ENCODE measurements at regions not wholly inside any gene's neighbourhood (a gene's known extent, or its start where the extent isn't known, plus 50 kb on each side); places are given as distances from the start of the nearest gene placed in this dataset.
"Not testable (repeated sequence)": the region's sequence is repeated elsewhere in the genome, so short reads cannot be mapped to it uniquely, and the experiment has no call there.

- DNase-seq (ENCODE audit: low read depth in 2 of 2): no peak
Measured at GRCh38 chr14:53668897-53669296, 287.7 kb downstream of the BMP4 start.

- DNase-seq (ENCODE audit: low read depth in 2 of 2): no peak
Measured at GRCh38 chr14:53663709-53664108, 292.9 kb downstream of the BMP4 start.

GRCh38 chr14:53655080-53655785, 301.4 kb downstream of the BMP4 start:
- no peak for DNase-seq (ENCODE audit: low read depth in 2 of 2)

- no peak for DNase-seq (ENCODE audit: low read depth in 2 of 2)
Measured at GRCh38 chr14:53652068-53652467, 304.6 kb downstream of the BMP4 start.

GRCh38 chr14:53651096-53651740, 305.4 kb downstream of the BMP4 start:
- DNase-seq (ENCODE audit: low read depth in 2 of 2): no peak

GRCh38 chr14:53646925-53647324, 309.7 kb downstream of the BMP4 start:
- DNase-seq (ENCODE audit: low read depth in 2 of 2): no peak

GRCh38 chr14:53640695-53641094, 315.9 kb downstream of the BMP4 start:
- no peak for DNase-seq (ENCODE audit: low read depth in 2 of 2)

- DNase-seq (ENCODE audit: low read depth in 2 of 2): no peak
Measured at GRCh38 chr14:53638966-53639365, 317.7 kb downstream of the BMP4 start.

- DNase-seq (ENCODE audit: low read depth in 2 of 2): no peak
Measured at GRCh38 chr14:53634793-53635192, 321.8 kb downstream of the BMP4 start.

- no peak for DNase-seq (ENCODE audit: low read depth in 2 of 2)
Measured at GRCh38 chr14:53630336-53630735, 326.3 kb downstream of the BMP4 start.

- no peak for DNase-seq (ENCODE audit: low read depth in 2 of 2)
Measured at GRCh38 chr14:53628732-53629430, 327.7 kb downstream of the BMP4 start.

- no peak for DNase-seq (ENCODE audit: low read depth in 2 of 2)
Measured at GRCh38 chr14:53628261-53628660, 328.4 kb downstream of the BMP4 start.

GRCh38 chr14:53626761-53627160, 329.9 kb downstream of the BMP4 start:
- no peak for DNase-seq (ENCODE audit: low read depth in 2 of 2)

- DNase-seq (ENCODE audit: low read depth in 2 of 2): no peak
Measured at GRCh38 chr14:53622447-53622846, 334.2 kb downstream of the BMP4 start.

- DNase-seq (ENCODE audit: low read depth in 2 of 2): no peak
Measured at GRCh38 chr14:53621921-53622320, 334.7 kb downstream of the BMP4 start.

- DNase-seq (ENCODE audit: low read depth in 2 of 2): no peak
Measured at GRCh38 chr14:53621433-53621832, 335.2 kb downstream of the BMP4 start.

- DNase-seq (ENCODE audit: low read depth in 2 of 2): no peak
Measured at GRCh38 chr14:53620890-53621289, 335.7 kb downstream of the BMP4 start.

GRCh38 chr14:53620317-53620716, 336.3 kb downstream of the BMP4 start:
- DNase-seq (ENCODE audit: low read depth in 2 of 2): no peak

- no peak for DNase-seq (ENCODE audit: low read depth in 2 of 2)
Measured at GRCh38 chr14:53619691-53620231, 336.9 kb downstream of the BMP4 start.

- DNase-seq (ENCODE audit: low read depth in 2 of 2): not testable (repeated sequence)
Measured at GRCh38 chr14:53616536-53616935, 340.1 kb downstream of the BMP4 start.

- DNase-seq (ENCODE audit: low read depth in 2 of 2): no peak
Measured at GRCh38 chr14:53615252-53615651, 341.4 kb downstream of the BMP4 start.

- DNase-seq (ENCODE audit: low read depth in 2 of 2): no peak
Measured at GRCh38 chr14:53613404-53614253, 343.0 kb downstream of the BMP4 start.

All from stimulated activated CD4-positive, alpha-beta T cell treated with anti-CD3 and anti-CD28 coated beads, Interleukin-12 subunit alpha, Interleukin-12 subunit beta, amount 100 ng/mL, for 24 hours (primary cell).